ENCODE measurements at regions not wholly inside any gene's neighbourhood (a gene's known extent, or its start where the extent isn't known, plus 50 kb on each side); places are given as distances from the start of the nearest gene placed in this dataset.
"Not testable (repeated sequence)": the region's sequence is repeated elsewhere in the genome, so short reads cannot be mapped to it uniquely, and the experiment has no call there.

- no peak for DNase-seq (ENCODE audit: low read depth)
Observed at GRCh38 chr6:97450087-97450486, 167.1 kb upstream of the MMS22L start.

GRCh38 chr6:97456070-97456469, 173.1 kb upstream of the MMS22L start:
- no peak for DNase-seq (ENCODE audit: low read depth)

GRCh38 chr6:97459535-97459934, 176.5 kb upstream of the MMS22L start:
- no peak for DNase-seq (ENCODE audit: low read depth)

GRCh38 chr6:97459986-97460385, 177.0 kb upstream of the MMS22L start:
- DNase-seq (ENCODE audit: low read depth) = no peak

GRCh38 chr6:97460394-97461080, 177.5 kb upstream of the MMS22L start:
- DNase-seq (ENCODE audit: low read depth) = no peak

GRCh38 chr6:97461218-97461617, 178.2 kb upstream of the MMS22L start:
- no peak for DNase-seq (ENCODE audit: low read depth)

- DNase-seq (ENCODE audit: low read depth) = no peak
Observed at GRCh38 chr6:97462031-97462430, 179.0 kb upstream of the MMS22L start.

GRCh38 chr6:97462938-97463598, 180.1 kb upstream of the MMS22L start:
- no peak for DNase-seq (ENCODE audit: low read depth)

- DNase-seq (ENCODE audit: low read depth) = no peak
Observed at GRCh38 chr6:97465877-97466561, 183.0 kb upstream of the MMS22L start.

GRCh38 chr6:97468981-97469380, 186.0 kb upstream of the MMS22L start:
- DNase-seq (ENCODE audit: low read depth) = no peak

- no peak for DNase-seq (ENCODE audit: low read depth)
Observed at GRCh38 chr6:97469451-97469850, 186.4 kb upstream of the MMS22L start.

GRCh38 chr6:97470322-97470721, 187.3 kb upstream of the MMS22L start:
- DNase-seq (ENCODE audit: low read depth) = no peak

GRCh38 chr6:97473979-97474378, 191.0 kb upstream of the MMS22L start:
- no peak for DNase-seq (ENCODE audit: low read depth)

GRCh38 chr6:97497713-97498331, 214.8 kb upstream of the MMS22L start:
- DNase-seq (ENCODE audit: low read depth) = peak; percentile 72

GRCh38 chr6:97501853-97502252, 218.8 kb upstream of the MMS22L start:
- DNase-seq (ENCODE audit: low read depth) = no peak

GRCh38 chr6:97508646-97509045, 225.6 kb upstream of the MMS22L start:
- DNase-seq (ENCODE audit: low read depth) = no peak

- not testable (repeated sequence) for DNase-seq (ENCODE audit: low read depth)
Observed at GRCh38 chr6:97513260-97513659, 230.2 kb upstream of the MMS22L start.

- no peak for DNase-seq (ENCODE audit: low read depth)
Observed at GRCh38 chr6:97524811-97525210, 241.8 kb upstream of the MMS22L start.

- no peak for DNase-seq (ENCODE audit: low read depth)
Observed at GRCh38 chr6:97535800-97536199, 252.8 kb upstream of the MMS22L start.

- DNase-seq (ENCODE audit: low read depth) = no peak
Observed at GRCh38 chr6:97548354-97548753, 265.3 kb upstream of the MMS22L start.

GRCh38 chr6:97557355-97557754, 274.3 kb upstream of the MMS22L start:
- no peak for DNase-seq (ENCODE audit: low read depth)

- DNase-seq (ENCODE audit: low read depth) = no peak
Observed at GRCh38 chr6:97563529-97563928, 280.5 kb upstream of the MMS22L start.

- DNase-seq (ENCODE audit: low read depth) = no peak
Observed at GRCh38 chr6:97572943-97573342, 289.9 kb upstream of the MMS22L start.

Data from iris pigment epithelial cell (primary cell).